DND-41 (cell line): ENCODE measurements at regions not wholly inside any gene's neighbourhood (a gene's known extent, or its start where the extent isn't known, plus 50 kb on each side); places are given as distances from the start of the nearest gene placed in this dataset.

Source experiments
- ATAC-seq: fragments of 200-7000 bp; cut with Tn5 transposase; 3 replicates; pipeline ENCODE4 v1.9.1; 2021; ENCODE audit warnings: low read depth; ENCODE audit not compliant: insufficient read depth
- DNase-seq: peaks from one replicate; pipeline ENCODE4 v3.0.0-alpha.2; 2020
- H2AFZ ChIP-seq: 2 replicates; pipeline ENCODE4 v1.6.0; 2012; ENCODE audit warnings: low read depth, low read length
- H3K27ac ChIP-seq: 2 replicates; pipeline ENCODE4 v1.5.1; 2012; ENCODE audit warnings: low read length, inconsistent platforms
- H3K27me3 ChIP-seq: fragments of 200-600 bp; sonication (generic); 2 replicates; pipeline ENCODE4 v1.6.0; 2012; ENCODE audit warnings: low read length, mild to moderate bottlenecking, inconsistent platforms; ENCODE audit not compliant: insufficient read depth, poor library complexity
- H3K36me3 ChIP-seq: 2 replicates; pipeline ENCODE4 v1.5.1; 2012; ENCODE audit warnings: low read length, inconsistent platforms; ENCODE audit not compliant: insufficient read depth
- H3K4me1 ChIP-seq: 2 replicates; pipeline ENCODE4 v1.5.1; 2012; ENCODE audit warnings: mild to moderate bottlenecking, low read length; ENCODE audit not compliant: insufficient read depth
- H3K4me2 ChIP-seq: 2 replicates; pipeline ENCODE4 v1.6.0; 2012; ENCODE audit warnings: mild to moderate bottlenecking, moderate library complexity, low read length, inconsistent platforms; ENCODE audit not compliant: insufficient read depth
- H3K4me3 ChIP-seq, 2 experiments: fragments of 200-600 bp in 1 of 2; shearing (Covaris generic) in 1 of 2; 2 replicates each; pipeline ENCODE4 v1.5.1; 2012 to 2016; ENCODE audit warnings: inconsistent platforms in 2 of 2, low read length in 2 of 2, mild to moderate bottlenecking in 2 of 2, low read depth in 1 of 2, moderate library complexity in 1 of 2
- H3K79me2 ChIP-seq: 2 replicates; pipeline ENCODE4 v1.6.0; 2012; ENCODE audit warnings: low read length, inconsistent platforms; ENCODE audit not compliant: insufficient read depth
- H3K9ac ChIP-seq: 2 replicates; pipeline ENCODE4 v1.6.0; 2012; ENCODE audit warnings: low read depth, mild to moderate bottlenecking, inconsistent platforms, low read length, moderate library complexity
- H3K9me3 ChIP-seq: 2 replicates; pipeline ENCODE4 v1.5.1; 2012; ENCODE audit warnings: low read length, moderate library complexity, mild to moderate bottlenecking, inconsistent platforms; ENCODE audit not compliant: insufficient read depth, severe bottlenecking
- H4K20me1 ChIP-seq: 2 replicates; pipeline ENCODE4 v1.6.0; 2012; ENCODE audit warnings: low read length; ENCODE audit not compliant: insufficient read depth
- CTCF ChIP-seq: IDR thresholded peaks from 2 replicates; pipeline ENCODE4 v1.5.1; 2012; ENCODE audit warnings: borderline replicate concordance, low read length, moderate library complexity, mild to moderate bottlenecking; ENCODE audit not compliant: poor library complexity, severe bottlenecking; ENCODE audit errors: extremely low read depth
- EZH2 ChIP-seq: IDR thresholded peaks from 3 replicates; pipeline ENCODE4 v1.6.1; 2012; ENCODE audit warnings: borderline replicate concordance, low read depth, mild to moderate bottlenecking, moderate library complexity, low read length, inconsistent platforms; ENCODE audit not compliant: severe bottlenecking

GRCh38 chr6:2497922-2498623 lies 252.6 kb downstream of the MYLK4 start:
- Histone ChIP-seq H3K4me1 (no peaks in the 10 kb centered on the region), H3K79me2 (no peaks in the 10 kb centered on the region), H3K4me3 (no peak overlapping the region), H3K4me2 (no peak overlapping the region), H3K36me3 (no peaks in the 10 kb centered on the region), H3K27ac (no peak overlapping the region), H3K9ac (no peak overlapping the region), H3K27me3 (no peaks in the 10 kb centered on the region), H4K20me1 (no peaks in the 10 kb centered on the region), H2AFZ (no peak overlapping the region), H3K9me3 (no peaks in the 10 kb centered on the region)
- DNase-seq (no peak), ATAC-seq (no peak)
- no peak for TF ChIP-seq CTCF
- TF ChIP-seq EZH2, result no peak

- Histone ChIP-seq H3K79me2 (no peaks in the 10 kb centered on the region), H4K20me1 (no peaks in the 10 kb centered on the region), H3K9ac (no peak overlapping the region), H3K27ac (no peak overlapping the region), H3K4me3 (no peak overlapping the region), H2AFZ (no peak overlapping the region), H3K36me3 (no peaks in the 10 kb centered on the region), H3K4me2 (no peak overlapping the region), H3K27me3 (no peaks in the 10 kb centered on the region), H3K9me3 (no peaks in the 10 kb centered on the region), H3K4me1 (no peaks in the 10 kb centered on the region)
- TF ChIP-seq CTCF, result no peak
- no peak for TF ChIP-seq EZH2
- DNase-seq, result no peak
- no peak for ATAC-seq
These were observed 250.9 kb upstream of the GMDS start for GRCh38 chr6:2496291-2496690.

GRCh38 chr6:2492686-2493523 lies 247.5 kb upstream of the GMDS start:
- Histone ChIP-seq H3K9me3 (no peaks in the 10 kb centered on the region), H2AFZ (no peak overlapping the region), H4K20me1 (no peaks in the 10 kb centered on the region), H3K9ac (no peak overlapping the region), H3K79me2 (no peaks in the 10 kb centered on the region), H3K4me1 (no peaks in the 10 kb centered on the region), H3K27ac (no peak overlapping the region), H3K27me3 (peaks cover 6% of the 10 kb centered on the region), H3K36me3 (no peaks in the 10 kb centered on the region), H3K4me3 (no peak overlapping the region), H3K4me2 (no peak overlapping the region)
- DNase-seq (no peak), ATAC-seq (no peak)
- TF ChIP-seq EZH2, result no peak
- no peak for TF ChIP-seq CTCF
